ENCODE measurements at regions not wholly inside any gene's neighbourhood (a gene's known extent, or its start where the extent isn't known, plus 50 kb on each side); places are given as distances from the start of the nearest gene placed in this dataset.

GRCh38 chr12:27178255-27178654 lies 65.8 kb upstream of the STK38L start:
- intact Hi-C loops (cut with DNase I, micrococcal nuclease) = no loop called here
- DNase-seq (no peak), ATAC-seq (no peak)

GRCh38 chr12:27178723-27179399 lies 65.2 kb upstream of the STK38L start:
- intact Hi-C loops (cut with DNase I, micrococcal nuclease) = no loop called here
- no peak for ATAC-seq
- DNase-seq = no peak

GRCh38 chr12:27179400-27180214 lies 64.5 kb upstream of the STK38L start:
- intact Hi-C loops (cut with DNase I, micrococcal nuclease) = no loop called here
- no peak for DNase-seq
- peak; percentile 34 for ATAC-seq

- ATAC-seq (no peak), DNase-seq (no peak)
- intact Hi-C loops (cut with DNase I, micrococcal nuclease) = no loop called here
Measured at GRCh38 chr12:27180906-27181505, 63.1 kb upstream of the STK38L start.

- no peak for ATAC-seq
- DNase-seq = no peak
- intact Hi-C loops (cut with DNase I, micrococcal nuclease) = no loop called here
Measured at GRCh38 chr12:27183342-27183741, 60.7 kb upstream of the STK38L start.

- no peak for ATAC-seq
- intact Hi-C loops (cut with DNase I, micrococcal nuclease) = no loop called here
- no peak for DNase-seq
Measured at GRCh38 chr12:27185234-27186021, 58.7 kb upstream of the STK38L start.

- intact Hi-C loops (cut with DNase I, micrococcal nuclease) = no loop called here
- no peak for ATAC-seq
- DNase-seq = no peak
Measured at GRCh38 chr12:27186022-27186839, 57.9 kb upstream of the STK38L start.

- DNase-seq = no peak
- intact Hi-C loops (cut with DNase I, micrococcal nuclease) = no loop called here
- ATAC-seq = no peak
Measured at GRCh38 chr12:27187697-27188096, 56.4 kb upstream of the STK38L start.

- ATAC-seq (peak; percentile 58), DNase-seq (no peak)
- intact Hi-C loops (cut with DNase I, micrococcal nuclease) = no loop called here
Measured at GRCh38 chr12:27190761-27191160, 53.3 kb upstream of the STK38L start.

- DNase-seq = no peak
- no peak for ATAC-seq
- intact Hi-C loops (cut with DNase I, micrococcal nuclease) = no loop called here
Measured at GRCh38 chr12:27191531-27191930, 52.6 kb upstream of the STK38L start.

GRCh38 chr12:27192118-27192802 lies 51.8 kb upstream of the STK38L start:
- no peak for DNase-seq

GRCh38 chr12:27193106-27193505 lies 51.0 kb upstream of the STK38L start:
- DNase-seq (no peak), ATAC-seq (no peak)
- intact Hi-C loops (cut with DNase I, micrococcal nuclease) = no loop called here

More at GRCh38 chr12:27192118-27192802, 51.8 kb upstream of the STK38L start:
- intact Hi-C loops (cut with DNase I, micrococcal nuclease) = no loop called here
- ATAC-seq = no peak

GRCh38 chr12:27193854-27194544 lies 50.1 kb upstream of the STK38L start:
- intact Hi-C loops (cut with DNase I, micrococcal nuclease) = no loop called here
- DNase-seq (peak in 1 of 2 donors; percentile 67), ATAC-seq (peak; percentile 29)
